Body of pancreas (tissue), 4 donors: ENCODE measurements at regions not wholly inside any gene's neighbourhood (a gene's known extent, or its start where the extent isn't known, plus 50 kb on each side); places are given as distances from the start of the nearest gene placed in this dataset.

Source experiments
- ATAC-seq: fragments of 150-250 bp; one replicate; pipeline ENCODE4 v1.9.1; 2016
- DNase-seq, 4 donors: peaks; one replicate each; pipeline ENCODE4 v3.0.0-alpha.2; 2019
- H3K27ac ChIP-seq, 4 donors: fragments of 200-600 bp; sonication (generic); 1 replicate in 3 of 4; 2 replicates in 1 of 4; pipeline versions ENCODE4 v1.5.1 to v1.6.1; 2016 to 2019; ENCODE audit warnings: mild to moderate bottlenecking in 1 of 4, mixed read lengths in 1 of 4, moderate library complexity in 1 of 4
- H3K27me3 ChIP-seq, 2 donors: fragments of 200-600 bp; sonication (generic); one replicate each; pipeline ENCODE4 v1.6.0; 2016; ENCODE audit warnings: mild to moderate bottlenecking in 1 of 2
- H3K36me3 ChIP-seq, 2 donors: fragments of 200-600 bp; sonication (generic); replicated peaks in 1 of 2; 2 replicates each; pipeline ENCODE4 v1.5.1; 2016; ENCODE audit warnings: low read depth in 2 of 2; ENCODE audit not compliant: insufficient read depth in 1 of 2
- H3K4me1 ChIP-seq: fragments of 200-600 bp; sonication (generic); one replicate; pipeline ENCODE4 v1.6.0; 2016
- H3K4me3 ChIP-seq, 2 donors: fragments of 200-600 bp; sonication (generic); 1 replicate in 1 of 2; 2 replicates in 1 of 2; pipeline ENCODE4 v1.5.1; 2016 to 2019
- H3K9me3 ChIP-seq, 3 donors: fragments of 200-600 bp; sonication (generic); 1 replicate in 2 of 3; 2 replicates in 1 of 3; pipeline ENCODE4 v1.5.1; 2016
- POLR2A ChIP-seq, 3 donors: fragments of 450-650 bp; IDR thresholded peaks; one replicate each; pipeline ENCODE4 v1.6.1; 2016; ENCODE audit warnings: antibody characterized with exemption in 3 of 3, mild to moderate bottlenecking in 2 of 3
- WGBS, 2 donors: methylation state at CpG; one replicate each; pipeline ENCODE4 v1.1.5; 2017; 5-methylcytosine and 5-hydroxymethylcytosine counted together
- intact Hi-C: fragments of 100-400 bp; cut with DNase I; formaldehyde crosslinking; loops from one replicate; pipeline ENCODE4 v1.15.1; 2023
- TF ChIP-seq, protein P1 (sequence below), 7 experiments: fragments of 450-650 bp in 4 of 7; fragments of 200-600 bp in 3 of 7; sonication (generic) in 3 of 7; IDR thresholded peaks; one replicate each; pipeline ENCODE4 v1.5.1; 2016 to 2019; ENCODE audit warnings: antibody characterized with exemption in 7 of 7

DNA sequence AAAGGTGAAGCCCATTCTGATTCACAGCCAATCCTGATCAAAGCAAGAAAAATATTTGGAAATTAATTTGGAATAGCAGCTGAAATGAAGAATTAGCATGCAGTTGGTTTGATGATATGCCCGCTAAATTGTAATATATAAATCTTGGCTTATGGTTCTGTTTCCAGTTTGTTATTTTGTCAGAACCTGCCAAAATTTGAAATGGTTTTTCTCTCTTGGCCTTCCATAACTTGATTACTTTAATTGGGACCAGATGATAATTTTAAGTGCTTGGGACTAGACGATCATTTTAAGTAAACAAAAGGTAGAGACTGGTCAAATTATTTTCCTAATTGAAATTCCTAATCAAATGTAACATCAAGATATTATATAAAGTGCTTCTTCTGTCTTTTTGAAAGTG is 842.4 kb downstream of the TBL1XR1 start:
- 56 to 60% methylated on average over 2 of the region's 2 CpGs for WGBS, 2 donors
- no peak for TF ChIP-seq POLR2A (IDR thresholded peaks at IDR 0.05)
- TF ChIP-seq, protein P1, sequence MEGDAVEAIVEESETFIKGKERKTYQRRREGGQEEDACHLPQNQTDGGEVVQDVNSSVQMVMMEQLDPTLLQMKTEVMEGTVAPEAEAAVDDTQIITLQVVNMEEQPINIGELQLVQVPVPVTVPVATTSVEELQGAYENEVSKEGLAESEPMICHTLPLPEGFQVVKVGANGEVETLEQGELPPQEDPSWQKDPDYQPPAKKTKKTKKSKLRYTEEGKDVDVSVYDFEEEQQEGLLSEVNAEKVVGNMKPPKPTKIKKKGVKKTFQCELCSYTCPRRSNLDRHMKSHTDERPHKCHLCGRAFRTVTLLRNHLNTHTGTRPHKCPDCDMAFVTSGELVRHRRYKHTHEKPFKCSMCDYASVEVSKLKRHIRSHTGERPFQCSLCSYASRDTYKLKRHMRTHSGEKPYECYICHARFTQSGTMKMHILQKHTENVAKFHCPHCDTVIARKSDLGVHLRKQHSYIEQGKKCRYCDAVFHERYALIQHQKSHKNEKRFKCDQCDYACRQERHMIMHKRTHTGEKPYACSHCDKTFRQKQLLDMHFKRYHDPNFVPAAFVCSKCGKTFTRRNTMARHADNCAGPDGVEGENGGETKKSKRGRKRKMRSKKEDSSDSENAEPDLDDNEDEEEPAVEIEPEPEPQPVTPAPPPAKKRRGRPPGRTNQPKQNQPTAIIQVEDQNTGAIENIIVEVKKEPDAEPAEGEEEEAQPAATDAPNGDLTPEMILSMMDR (IDR thresholded peaks at IDR 0.05), result no peak

DNA sequence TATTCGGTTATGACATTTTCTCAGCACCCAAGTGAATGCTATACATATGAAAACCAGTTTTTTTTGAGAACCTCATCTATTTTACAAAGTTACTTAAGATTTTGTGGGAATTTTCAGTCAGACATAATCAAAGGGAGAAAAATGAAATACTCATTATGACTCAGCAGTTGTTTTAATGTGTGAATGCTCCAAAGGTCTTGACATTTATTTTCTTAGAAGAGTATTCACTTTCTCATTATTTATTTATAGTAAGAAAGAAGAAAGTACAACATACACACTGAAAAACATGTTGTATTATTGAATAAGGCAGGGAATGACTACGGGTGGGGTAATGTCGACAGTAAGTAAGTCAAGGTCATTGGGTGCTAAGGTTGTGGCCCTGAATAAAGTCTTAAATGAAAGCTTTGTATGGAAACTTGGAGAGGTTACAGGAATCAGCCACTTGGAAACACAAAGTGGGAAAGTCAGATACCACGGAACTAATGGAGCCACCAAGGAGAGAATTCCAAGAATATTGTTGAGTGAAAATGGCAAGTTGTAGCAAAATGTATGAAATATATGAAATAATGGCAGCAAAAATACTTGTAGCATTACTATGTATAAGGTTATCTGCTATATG is 844.5 kb downstream of the TBL1XR1 start:
- H3K4me3 ChIP-seq, result no peak overlapping the region
- TF ChIP-seq POLR2A (IDR thresholded peaks at IDR 0.05), result no peak
- TF ChIP-seq, protein P1 (IDR thresholded peaks at IDR 0.05), result no peak
- ATAC-seq, result no peak
- H3K9me3 ChIP-seq, result no peaks in the 10 kb centered on the region
- no peaks in the 10 kb centered on the region for H3K4me1 ChIP-seq
- DNase-seq, result no peak
- WGBS, 2 donors, result 35 to 45% methylated on average over 4 of the region's 4 CpGs
- intact Hi-C loops, result no loop called here
- H3K27ac ChIP-seq, result no peak overlapping the region
- no peaks in the 10 kb centered on the region for H3K36me3 ChIP-seq
- no peaks in the 10 kb centered on the region for H3K27me3 ChIP-seq

More for the DNA sequence above, 842.4 kb downstream of the TBL1XR1 start:
- no peaks in the 10 kb centered on the region for H3K9me3 ChIP-seq
- H3K4me3 ChIP-seq, result no peak overlapping the region
- ATAC-seq (no peak), DNase-seq (no peak)
- no peak overlapping the region for H3K27ac ChIP-seq
- H3K36me3 ChIP-seq, result no peaks in the 10 kb centered on the region
- no peaks in the 10 kb centered on the region for H3K27me3 ChIP-seq
- no peaks in the 10 kb centered on the region for H3K4me1 ChIP-seq
- intact Hi-C loops, result no loop called here

DNA sequence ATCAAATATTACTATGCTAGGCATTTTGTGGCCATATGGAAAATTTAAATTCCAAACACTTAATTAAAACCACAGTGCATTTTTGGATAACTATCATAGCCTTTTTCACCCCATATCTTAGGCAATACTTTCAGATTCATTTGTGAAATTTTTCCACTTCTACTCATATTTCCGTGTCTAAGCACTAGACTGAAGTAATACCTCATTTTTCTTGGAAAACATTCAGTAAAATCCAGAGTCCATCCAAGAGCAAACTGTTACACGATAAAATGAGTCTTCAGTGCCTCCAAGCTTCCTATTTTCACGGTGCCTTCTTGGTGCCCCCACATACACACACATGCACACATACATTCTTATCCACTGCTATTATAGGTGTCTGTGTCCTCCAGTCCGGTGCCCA is 845.9 kb downstream of the TBL1XR1 start:
- Histone ChIP-seq H3K4me3 (no peak overlapping the region), H3K9me3 (no peaks in the 10 kb centered on the region), H3K27me3 (no peaks in the 10 kb centered on the region), H3K4me1 (no peaks in the 10 kb centered on the region), H3K36me3 (no peaks in the 10 kb centered on the region), H3K27ac (no peak overlapping the region)
- intact Hi-C loops, result no loop called here
- 66 to 68% methylated on average over 4 of the region's 4 CpGs for WGBS, 2 donors
- no peak for ATAC-seq
- no peak for DNase-seq
- TF ChIP-seq, protein P1 (IDR thresholded peaks at IDR 0.05), result no peak
- TF ChIP-seq POLR2A (IDR thresholded peaks at IDR 0.05), result no peak

DNA sequence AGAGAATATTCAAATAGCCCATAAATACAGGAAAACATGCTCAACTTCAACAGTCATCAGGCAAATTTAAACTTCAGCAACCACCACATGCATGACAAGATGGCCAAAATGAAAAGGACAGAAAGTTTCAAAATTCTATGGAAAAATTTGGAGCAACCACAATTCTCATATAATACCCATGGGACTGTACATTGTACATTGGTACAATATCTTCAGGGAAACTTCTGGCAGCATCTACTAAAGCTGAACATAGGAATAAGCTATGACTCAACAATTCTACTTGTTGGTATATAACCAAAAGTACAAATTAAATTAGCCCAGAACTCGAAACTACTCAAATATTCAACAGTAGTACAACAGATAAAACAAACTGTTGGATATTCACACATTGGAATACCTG is 847.6 kb downstream of the TBL1XR1 start:
- no peaks in the 10 kb centered on the region for H3K27me3 ChIP-seq
- TF ChIP-seq POLR2A (IDR thresholded peaks at IDR 0.05), result no peak
- TF ChIP-seq, protein P1 (IDR thresholded peaks at IDR 0.05), result no peak
- H3K9me3 ChIP-seq, result no peaks in the 10 kb centered on the region
- H3K27ac ChIP-seq, result no peak overlapping the region
- no peak for ATAC-seq
- H3K36me3 ChIP-seq, result no peaks in the 10 kb centered on the region
- no peak for DNase-seq
- no peak overlapping the region for H3K4me3 ChIP-seq
- no peaks in the 10 kb centered on the region for H3K4me1 ChIP-seq
- intact Hi-C loops, result no loop called here
- WGBS, 2 donors, result 33 to 46% methylated on average over 1 of the region's 1 CpG

DNA sequence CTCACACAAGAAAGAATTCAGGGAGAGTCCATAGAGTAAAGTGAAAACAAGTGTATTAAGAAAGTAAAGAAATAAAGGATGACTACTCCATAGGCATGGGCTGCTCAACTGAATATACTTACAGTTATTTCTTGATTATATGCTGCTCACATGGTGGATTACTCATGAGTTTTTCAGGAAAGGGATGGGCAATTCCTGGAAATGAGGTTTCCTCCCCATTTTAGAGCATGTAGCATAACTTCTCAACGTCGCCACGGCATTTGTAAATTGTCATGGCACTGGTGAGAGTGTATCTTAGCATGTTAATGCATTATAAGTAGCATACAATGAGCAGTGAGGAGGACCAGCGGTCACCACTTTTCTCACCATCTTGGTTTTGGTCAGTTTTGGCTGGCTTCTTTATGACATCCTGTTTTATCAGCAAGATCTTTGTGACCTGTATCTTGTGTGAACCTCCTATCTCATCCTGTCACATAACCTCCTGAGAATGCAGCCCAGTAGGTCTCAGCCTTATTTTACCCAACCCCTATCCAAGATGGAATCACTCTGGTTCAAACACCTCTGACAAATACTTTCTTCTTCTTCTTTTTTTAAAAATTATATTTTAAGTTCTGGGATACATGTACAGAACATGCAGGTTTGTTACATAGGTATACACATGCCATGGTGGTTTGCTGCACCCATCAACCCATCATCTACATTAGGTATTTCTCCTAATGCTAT is 849.7 kb downstream of the TBL1XR1 start:
- intact Hi-C loops, result no loop called here
- no peak overlapping the region for H3K4me3 ChIP-seq
- H3K9me3 ChIP-seq, result no peaks in the 10 kb centered on the region
- ATAC-seq (no peak), DNase-seq (no peak)
- no peaks in the 10 kb centered on the region for H3K36me3 ChIP-seq
- WGBS, 2 donors, result 61 to 66% methylated on average over 4 of the region's 4 CpGs
- H3K27me3 ChIP-seq, result no peaks in the 10 kb centered on the region
- no peak for TF ChIP-seq POLR2A (IDR thresholded peaks at IDR 0.05)
- TF ChIP-seq, protein P1 (IDR thresholded peaks at IDR 0.05), result no peak
- H3K4me1 ChIP-seq, result no peaks in the 10 kb centered on the region
- H3K27ac ChIP-seq, result no peak overlapping the region
